Karpas-422 (cell line): ENCODE measurements at regions not wholly inside any gene's neighbourhood (a gene's known extent, or its start where the extent isn't known, plus 50 kb on each side); places are given as distances from the start of the nearest gene placed in this dataset.

ENCODE experiments used
- DNase-seq: peaks from one replicate; pipeline ENCODE4 v3.0.0-alpha.2; 2015
- H2AFZ ChIP-seq: fragments of 200-600 bp; sonication (generic); 2 replicates; pipeline ENCODE4 v1.6.1; 2014; ENCODE audit warnings: antibody characterized with exemption, low read length, mixed read lengths
- H3K27ac ChIP-seq: fragments of 200-600 bp; sonication (generic); 2 replicates; pipeline ENCODE4 v1.5.1; 2014; ENCODE audit warnings: mild to moderate bottlenecking, low read length, moderate library complexity
- H3K27me3 ChIP-seq: fragments of 200-600 bp; sonication (generic); 2 replicates; pipeline ENCODE4 v1.6.1; 2014; ENCODE audit warnings: low read length, mixed read lengths
- H3K36me3 ChIP-seq: fragments of 200-600 bp; sonication (generic); 2 replicates; pipeline ENCODE4 v1.6.1; 2014; ENCODE audit warnings: low read length, mixed read lengths; ENCODE audit not compliant: insufficient read depth
- H3K4me1 ChIP-seq: fragments of 200-600 bp; sonication (generic); 2 replicates; pipeline ENCODE4 v1.6.1; 2014; ENCODE audit warnings: mild to moderate bottlenecking, low read length, mixed read lengths
- H3K4me2 ChIP-seq: fragments of 200-600 bp; sonication (generic); 2 replicates; pipeline ENCODE4 v1.6.1; 2014; ENCODE audit warnings: low read length, low read depth, mild to moderate bottlenecking; ENCODE audit not compliant: poor library complexity, severe bottlenecking
- H3K4me3 ChIP-seq: fragments of 200-600 bp; sonication (generic); 2 replicates; pipeline ENCODE4 v1.5.1; 2014; ENCODE audit warnings: mild to moderate bottlenecking, antibody characterized with exemption, low read length, mixed read lengths
- H3K79me2 ChIP-seq: fragments of 200-600 bp; sonication (generic); 2 replicates; pipeline ENCODE4 v1.6.1; 2014; ENCODE audit warnings: mild to moderate bottlenecking, low read length, mixed read lengths
- H3K9ac ChIP-seq: fragments of 200-600 bp; sonication (generic); 2 replicates; pipeline ENCODE4 v1.6.0; 2014; ENCODE audit warnings: low read length
- H3K9me2 ChIP-seq: fragments of 200-600 bp; sonication (generic), shearing (Covaris generic); replicated peaks from 2 replicates; pipeline ENCODE4 v1.6.0; 2014; ENCODE audit warnings: mild to moderate bottlenecking, low read length, moderate library complexity; ENCODE audit not compliant: insufficient read depth
- H3K9me3 ChIP-seq: fragments of 300-700, 200-600 bp; sonication (generic); 2 replicates; pipeline ENCODE4 v1.6.1; 2014; ENCODE audit warnings: low read length, mixed read lengths
- H4K20me1 ChIP-seq: fragments of 200-600 bp; sonication (generic); 2 replicates; pipeline ENCODE4 v1.6.1; 2014; ENCODE audit warnings: mild to moderate bottlenecking, antibody characterized with exemption, low read length, low read depth; ENCODE audit not compliant: insufficient read depth

DNA sequence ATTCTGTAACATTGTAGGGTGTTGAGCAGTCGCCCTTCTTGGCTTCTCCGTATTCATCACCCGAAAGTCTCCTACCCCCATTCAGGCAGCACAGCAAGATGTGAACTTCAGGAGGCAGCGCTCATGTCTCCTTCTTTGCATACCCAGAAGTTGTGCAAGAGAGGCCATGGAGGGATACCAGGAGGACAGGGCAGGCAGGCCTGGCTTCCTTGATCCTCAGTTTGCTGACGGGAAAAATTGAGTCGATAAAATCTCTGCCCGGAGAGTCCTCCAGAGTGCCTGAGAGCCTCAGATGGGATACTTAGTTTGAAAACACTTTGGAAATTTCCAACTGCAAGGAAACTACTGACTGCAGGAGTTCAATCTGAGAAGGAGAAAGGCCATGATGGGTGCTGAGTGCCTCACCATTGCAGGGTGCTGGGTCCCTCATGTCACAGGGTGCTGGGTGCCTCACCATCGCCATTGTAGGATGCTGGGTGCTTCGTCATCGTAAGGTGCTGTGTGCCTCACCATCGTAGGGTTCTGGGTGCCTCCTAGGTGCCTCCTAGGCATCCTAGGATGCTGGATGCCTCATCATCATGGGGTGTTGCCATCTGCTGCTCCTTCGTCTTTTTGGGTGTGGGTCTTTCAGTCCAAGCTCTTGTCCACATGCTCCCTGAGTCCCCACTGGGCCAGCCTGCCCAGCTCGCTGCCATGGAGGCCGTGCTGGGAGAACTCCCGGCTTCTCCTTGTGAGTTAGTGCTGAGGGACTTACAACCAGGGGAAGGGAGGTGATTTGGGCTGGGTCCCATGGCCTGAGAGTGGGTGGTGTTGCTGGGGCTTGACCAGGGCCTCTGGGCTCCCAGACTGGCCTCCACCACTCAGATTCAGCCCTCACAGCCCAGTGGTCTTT lies 162.4 kb downstream of the DDX1 start:
- no peaks in the 10 kb centered on the region for H3K9me3 ChIP-seq
- no peak overlapping the region for H3K27ac ChIP-seq
- no peak for DNase-seq
- no peaks in the 10 kb centered on the region for H3K36me3 ChIP-seq
- H3K9ac ChIP-seq, result no peak overlapping the region
- H3K27me3 ChIP-seq, result no peaks in the 10 kb centered on the region
- H3K4me3 ChIP-seq, result no peak overlapping the region
- no peak overlapping the region for H2AFZ ChIP-seq
- no peaks in the 10 kb centered on the region for H3K79me2 ChIP-seq
- no peaks in the 10 kb centered on the region for H3K9me2 ChIP-seq
- H3K4me2 ChIP-seq, result no peak overlapping the region
- H4K20me1 ChIP-seq, result no peaks in the 10 kb centered on the region
- no peaks in the 10 kb centered on the region for H3K4me1 ChIP-seq

DNA sequence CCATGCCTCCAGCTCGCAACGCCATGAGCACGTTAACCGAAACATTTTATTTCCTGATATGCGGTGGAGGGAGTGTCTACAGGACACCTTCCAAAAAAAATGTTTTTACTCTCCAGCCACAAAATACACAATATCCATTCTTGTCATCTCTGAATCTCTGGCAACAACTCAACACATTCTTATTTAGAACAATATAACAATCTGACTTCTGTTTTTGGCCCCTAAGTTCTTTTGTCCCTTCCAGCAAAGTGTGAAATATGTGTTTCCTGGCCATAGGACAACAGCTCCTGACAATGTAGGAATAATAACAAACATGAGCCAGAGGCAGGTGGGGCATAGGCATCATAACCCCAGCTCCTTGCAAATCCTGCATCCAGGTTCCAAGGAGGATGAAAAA lies 163.0 kb downstream of the DDX1 start:
- DNase-seq, result no peak
- Histone ChIP-seq H3K27me3 (no peaks in the 10 kb centered on the region), H3K36me3 (no peaks in the 10 kb centered on the region), H3K4me1 (no peaks in the 10 kb centered on the region), H3K4me2 (no peak overlapping the region), H3K27ac (no peak overlapping the region), H3K9ac (no peak overlapping the region), H3K9me3 (no peaks in the 10 kb centered on the region), H3K9me2 (no peaks in the 10 kb centered on the region), H3K4me3 (no peak overlapping the region), H3K79me2 (no peaks in the 10 kb centered on the region), H2AFZ (no peak overlapping the region), H4K20me1 (no peaks in the 10 kb centered on the region)

DNA sequence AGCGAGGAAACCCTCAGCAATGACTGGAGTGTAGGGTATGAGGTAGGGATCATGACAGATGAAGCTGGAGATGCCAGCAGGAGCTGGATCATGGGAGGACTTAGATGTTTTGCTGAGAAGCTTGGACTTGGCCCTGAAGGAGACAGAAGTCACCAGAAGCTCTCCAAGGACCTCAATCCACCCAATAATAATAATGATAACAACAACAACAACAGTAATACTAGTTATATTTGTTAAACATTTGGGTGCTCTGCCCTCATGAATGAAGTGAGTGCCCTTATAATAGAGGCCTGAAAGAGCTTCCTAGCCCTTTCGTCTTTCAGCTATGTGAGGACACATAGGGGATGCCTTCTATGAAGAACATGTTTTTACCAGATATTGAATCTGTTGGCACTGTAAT lies 163.9 kb downstream of the DDX1 start:
- no peaks in the 10 kb centered on the region for H3K4me1 ChIP-seq
- no peaks in the 10 kb centered on the region for H3K9me3 ChIP-seq

DNA sequence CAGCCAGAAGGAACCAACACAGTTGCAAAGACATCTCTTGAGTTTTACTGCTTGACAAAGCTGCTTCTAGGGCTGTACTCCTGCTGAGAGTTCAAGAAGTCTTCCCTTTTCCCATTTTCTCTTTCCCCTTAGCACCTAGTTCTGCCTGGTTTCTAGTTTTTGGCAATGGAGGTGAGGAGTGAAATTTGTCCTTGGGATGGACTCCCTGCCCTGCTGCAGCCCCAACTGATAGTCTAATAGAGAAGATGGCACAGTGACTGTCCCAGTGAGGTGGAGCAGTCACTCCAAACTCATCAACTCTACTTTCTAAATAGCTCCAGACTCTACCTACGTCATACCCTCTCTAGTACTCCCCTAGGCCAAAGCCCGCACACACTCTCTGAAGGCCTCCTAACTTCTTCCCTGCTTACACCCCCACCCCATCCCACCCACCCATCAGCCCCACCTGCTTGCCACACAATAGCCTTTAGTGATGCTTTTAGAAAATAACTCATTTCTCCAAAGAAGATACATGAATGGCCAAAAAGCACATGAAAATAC lies 164.4 kb downstream of the DDX1 start:
- Histone ChIP-seq H3K9ac (no peak overlapping the region), H4K20me1 (no peaks in the 10 kb centered on the region), H3K9me2 (no peaks in the 10 kb centered on the region), H3K4me2 (no peak overlapping the region), H2AFZ (no peak overlapping the region), H3K9me3 (no peaks in the 10 kb centered on the region), H3K4me1 (no peaks in the 10 kb centered on the region), H3K79me2 (no peaks in the 10 kb centered on the region), H3K36me3 (no peaks in the 10 kb centered on the region), H3K27ac (no peak overlapping the region), H3K27me3 (no peaks in the 10 kb centered on the region), H3K4me3 (no peak overlapping the region)
- DNase-seq, result no peak

More for the DNA sequence above, 163.9 kb downstream of the DDX1 start:
- Histone ChIP-seq H3K36me3 (no peaks in the 10 kb centered on the region), H3K9me2 (no peaks in the 10 kb centered on the region), H3K9ac (no peak overlapping the region), H3K79me2 (no peaks in the 10 kb centered on the region), H3K27ac (no peak overlapping the region), H2AFZ (no peak overlapping the region), H3K4me2 (no peak overlapping the region), H4K20me1 (no peaks in the 10 kb centered on the region), H3K27me3 (no peaks in the 10 kb centered on the region), H3K4me3 (no peak overlapping the region)
- no peak for DNase-seq

DNA sequence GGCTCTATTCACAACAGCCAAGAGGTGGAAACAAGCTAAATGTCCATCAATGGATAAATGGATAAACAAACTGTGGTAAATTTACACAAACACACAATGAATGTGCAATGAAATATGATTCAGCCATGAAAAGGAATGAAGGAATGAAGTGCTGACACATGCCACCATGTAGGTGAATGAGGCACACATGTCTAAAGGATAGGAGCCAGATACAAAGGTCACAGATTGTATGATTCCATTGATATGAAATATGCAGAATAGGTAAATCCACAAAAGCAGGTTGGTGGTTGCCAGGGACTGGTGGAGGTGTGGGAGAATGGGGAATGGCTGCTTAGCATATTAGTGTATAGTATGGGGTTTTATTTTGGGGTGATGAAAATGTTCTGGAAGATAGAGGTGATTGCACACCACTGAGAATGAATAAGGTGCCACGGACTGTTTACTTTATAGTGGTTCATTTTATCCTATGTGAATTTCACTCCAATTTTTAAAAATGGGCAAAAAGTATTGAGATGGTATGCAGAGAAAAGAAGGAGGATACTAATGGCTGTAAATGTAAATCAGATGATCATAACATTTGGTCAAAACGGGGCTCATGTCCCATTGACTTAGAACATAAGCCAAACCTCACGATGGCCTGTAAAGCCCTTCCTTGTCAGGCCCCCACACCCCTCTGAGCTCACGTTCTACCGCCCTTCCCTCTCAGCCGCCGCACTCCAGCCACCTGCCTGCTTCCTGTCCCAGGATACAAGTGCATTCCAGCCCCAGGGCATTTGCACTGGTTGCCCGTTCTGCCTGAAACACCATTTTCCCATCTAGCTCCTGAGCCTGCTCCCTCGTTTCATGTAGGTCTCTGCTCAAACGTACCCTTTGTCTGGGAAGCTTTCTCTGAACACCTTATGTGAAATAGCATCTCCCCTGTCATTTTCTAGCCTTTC lies 165.5 kb downstream of the DDX1 start:
- H3K27me3 ChIP-seq, result no peaks in the 10 kb centered on the region
- H3K9me2 ChIP-seq, result no peaks in the 10 kb centered on the region
- no peak overlapping the region for H3K4me3 ChIP-seq
- no peaks in the 10 kb centered on the region for H3K4me1 ChIP-seq
- no peaks in the 10 kb centered on the region for H3K79me2 ChIP-seq
- H3K9me3 ChIP-seq, result no peaks in the 10 kb centered on the region
- no peaks in the 10 kb centered on the region for H4K20me1 ChIP-seq
- DNase-seq, result no peak
- no peak overlapping the region for H2AFZ ChIP-seq
- no peaks in the 10 kb centered on the region for H3K36me3 ChIP-seq
- H3K9ac ChIP-seq, result no peak overlapping the region
- no peak overlapping the region for H3K4me2 ChIP-seq
- no peak overlapping the region for H3K27ac ChIP-seq

DNA sequence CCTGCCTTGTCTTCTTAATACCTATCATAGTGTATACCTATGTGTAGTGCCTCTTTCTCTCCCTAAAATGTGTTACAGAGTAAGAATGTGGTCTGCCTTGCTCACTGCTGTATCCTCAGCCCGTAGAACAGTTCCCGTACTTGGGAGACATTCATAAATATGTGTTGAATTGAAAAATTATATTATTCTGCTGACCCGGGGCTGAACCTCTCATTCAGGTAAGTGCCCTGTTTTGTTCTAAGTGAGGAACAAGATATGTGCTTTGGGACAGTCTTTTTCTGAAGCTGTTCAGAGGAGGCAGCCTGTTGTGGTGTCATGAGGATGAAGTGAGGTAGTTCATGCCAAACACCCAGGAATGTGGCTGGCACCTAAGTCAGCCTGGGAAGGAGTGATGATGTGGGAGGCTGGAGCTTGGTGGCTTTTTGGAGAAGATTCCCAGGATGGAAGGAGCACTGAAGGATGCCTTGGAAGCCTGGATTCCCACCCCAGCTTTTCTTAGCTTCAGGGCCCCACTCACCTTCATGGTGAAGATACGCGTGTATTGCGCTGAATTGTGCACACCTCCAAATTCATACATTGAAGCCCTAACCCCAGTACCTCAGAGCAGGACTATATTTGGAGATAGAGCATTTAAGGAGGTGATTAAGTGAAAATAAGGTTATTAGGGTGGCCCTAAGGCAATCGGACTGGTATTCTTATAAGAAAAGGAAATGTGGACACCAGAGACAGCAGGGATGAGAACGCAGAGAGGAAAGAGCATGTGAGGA lies 166.3 kb downstream of the DDX1 start:
- Histone ChIP-seq H3K4me3 (no peak overlapping the region), H3K9me2 (no peaks in the 10 kb centered on the region), H3K4me2 (no peak overlapping the region), H2AFZ (no peak overlapping the region), H3K27me3 (no peaks in the 10 kb centered on the region), H3K79me2 (no peaks in the 10 kb centered on the region), H3K9ac (no peak overlapping the region), H3K27ac (no peak overlapping the region), H3K36me3 (no peaks in the 10 kb centered on the region), H3K9me3 (no peaks in the 10 kb centered on the region), H4K20me1 (no peaks in the 10 kb centered on the region), H3K4me1 (no peaks in the 10 kb centered on the region)
- DNase-seq, result no peak

DNA sequence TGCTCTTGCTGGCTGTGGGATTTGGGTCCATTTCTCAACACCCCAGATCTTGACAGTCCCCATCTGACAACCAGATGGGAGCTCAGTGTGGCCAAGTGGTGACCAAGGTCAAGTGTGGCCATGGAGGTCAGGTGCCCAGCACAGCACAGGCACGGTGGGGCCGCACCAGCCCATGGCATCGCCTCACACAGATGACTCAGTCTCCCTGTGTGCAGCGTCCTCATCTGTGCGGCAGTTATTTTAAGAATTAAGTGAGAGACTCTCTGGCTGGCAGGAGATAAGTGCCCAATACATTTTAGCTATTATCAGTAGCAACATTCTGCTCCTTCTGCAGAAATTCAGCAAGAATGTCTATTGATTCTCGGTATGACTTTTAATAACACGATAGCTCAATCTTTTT lies 167.2 kb downstream of the DDX1 start:
- no peak for DNase-seq
- no peaks in the 10 kb centered on the region for H4K20me1 ChIP-seq
- no peaks in the 10 kb centered on the region for H3K9me3 ChIP-seq
- H3K4me1 ChIP-seq, result no peaks in the 10 kb centered on the region
- no peak overlapping the region for H3K9ac ChIP-seq
- H3K4me3 ChIP-seq, result no peak overlapping the region
- no peak overlapping the region for H3K4me2 ChIP-seq
- no peaks in the 10 kb centered on the region for H3K27me3 ChIP-seq
- H3K27ac ChIP-seq, result no peak overlapping the region
- no peaks in the 10 kb centered on the region for H3K9me2 ChIP-seq
- H3K79me2 ChIP-seq, result no peaks in the 10 kb centered on the region
- no peaks in the 10 kb centered on the region for H3K36me3 ChIP-seq
- H2AFZ ChIP-seq, result no peak overlapping the region
